A549 (cell line): ENCODE measurements at regions not wholly inside any gene's neighbourhood (a gene's known extent, or its start where the extent isn't known, plus 50 kb on each side); places are given as distances from the start of the nearest gene placed in this dataset.

Source experiments
- ATAC-seq, 2 experiments: fragments of 200-7000 bp in 1 of 2; fragments of >200 bp in 1 of 2; cut with Nextera tagmentation in 1 of 2; cut with Tn5 transposase in 1 of 2; 3 replicates each; pipeline versions ENCODE4 v1.8.0 to v1.9.1; 2018 to 2020; ENCODE audit warnings: mild to moderate bottlenecking in 1 of 2, moderate library complexity in 1 of 2
- CTCF ChIA-PET: fragments of 300-600 bp; sonication (Branson Sonifier 250); formaldehyde crosslinking; extraction: SDS; loops from one replicate; lab custom pipeline; 2021; ENCODE audit warnings: antibody characterized with exemption, inconsistent platforms; lab: Yijun Ruan, JAX
- POLR2A ChIA-PET: fragments of 350-600 bp; formaldehyde crosslinking; extraction: SDS; loops from one replicate; lab custom pipeline; 2021; ENCODE audit warnings: antibody characterized with exemption, inconsistent platforms; lab: Yijun Ruan, JAX
- DNase-seq, 2 experiments: peaks; one replicate each; pipeline versions ENCODE4 v3.0.0 to v3.0.0-alpha.2; 2011 to 2016; ENCODE audit warnings: low read depth in 1 of 2, low spot score in 1 of 2
- FAIRE-seq: peaks from 2 replicates; lab custom pipeline; 2011; peaks lifted over from hg19 to GRCh38; lab: Jason Lieb, UNC
- H3K27ac ChIP-seq, 2 experiments: fragments of >200 bp; sonication (Bioruptor Twin); formaldehyde crosslinking; 3 replicates each; pipeline ENCODE4 v1.5.1; 2016 to 2017
- H3K4me1 ChIP-seq: fragments of >200 bp; sonication (Bioruptor Twin); formaldehyde crosslinking; 3 replicates; pipeline ENCODE4 v1.6.1; 2016
- H3K4me2 ChIP-seq: fragments of >200 bp; sonication (Bioruptor Twin); formaldehyde crosslinking; 3 replicates; pipeline ENCODE4 v1.6.1; 2016
- H3K4me3 ChIP-seq: fragments of >200 bp; sonication (Bioruptor Twin); formaldehyde crosslinking; 3 replicates; pipeline ENCODE4 v1.5.1; 2016
- H3K9me3 ChIP-seq: fragments of >200 bp; sonication (Bioruptor Twin); formaldehyde crosslinking; 3 replicates; pipeline ENCODE4 v1.6.1; 2016
- BHLHE40 ChIP-seq: IDR thresholded peaks from 2 replicates; pipeline ENCODE4 v1.6.1; 2012; ENCODE audit warnings: low read depth, low read length, inconsistent platforms
- CBX8 ChIP-seq: fragments of 200-600 bp; sonication (generic); IDR thresholded peaks from 2 replicates; pipeline ENCODE4 v1.6.1; 2016
- CHD2 ChIP-seq: fragments of 150-350 bp; IDR thresholded peaks from 2 replicates; pipeline ENCODE4 v1.6.1; 2014; ENCODE audit warnings: low read length; ENCODE audit not compliant: partially characterized antibody
- E2F6 ChIP-seq: IDR thresholded peaks from 2 replicates; pipeline ENCODE4 v1.6.1; 2012; ENCODE audit warnings: low read depth, borderline replicate concordance
- EHF ChIP-seq: fragments of 250-450 bp; sonication (Bioruptor Pico); IDR thresholded peaks from 2 replicates; pipeline ENCODE4 v1.5.0; 2020; ENCODE audit warnings: mild to moderate bottlenecking
- EP300 ChIP-seq, 2 experiments: fragments of >200 bp; sonication (Bioruptor Twin); formaldehyde crosslinking; IDR thresholded peaks; 2 replicates in 1 of 2; 3 replicates in 1 of 2; pipeline ENCODE4 v1.6.1; 2016 to 2017
- ESRRA ChIP-seq: fragments of 150-350 bp; IDR thresholded peaks from 2 replicates; pipeline ENCODE4 v1.6.1; 2014; ENCODE audit warnings: mild to moderate bottlenecking, low read length, borderline replicate concordance
- FOSL2 ChIP-seq, 2 experiments: fragments of 450-650 bp in 1 of 2; fragments of >200 bp in 1 of 2; sonication (Bioruptor Twin) in 1 of 2; formaldehyde crosslinking; IDR thresholded peaks; 2 replicates each; pipeline versions ENCODE4 v1.5.0 to v1.6.1; 2016 to 2020; ENCODE audit warnings: mild to moderate bottlenecking in 1 of 2, moderate library complexity in 1 of 2
- FOXS1 ChIP-seq: fragments of 250-450 bp; sonication (Bioruptor Pico); IDR thresholded peaks from 2 replicates; pipeline ENCODE4 v1.5.0; 2020; ENCODE audit warnings: mild to moderate bottlenecking, moderate library complexity
- HEYL ChIP-seq: fragments of 250-450 bp; sonication (Bioruptor Pico); IDR thresholded peaks from 2 replicates; pipeline ENCODE4 v1.8.0; 2021; ENCODE audit warnings: mild to moderate bottlenecking, moderate library complexity
- KDM1A ChIP-seq: fragments of 200-600 bp; sonication (generic); IDR thresholded peaks from 2 replicates; pipeline ENCODE4 v1.6.1; 2016; ENCODE audit warnings: low read depth, mild to moderate bottlenecking
- MAFK ChIP-seq: fragments of 450-650 bp; IDR thresholded peaks from 2 replicates; pipeline ENCODE4 v1.6.1; 2014; ENCODE audit not compliant: partially characterized antibody
- NFE2L2 ChIP-seq: fragments of 150-350 bp; conservative IDR thresholded peaks from 2 replicates; pipeline ENCODE4 v1.6.1; 2014; ENCODE audit warnings: low read length
- NR3C1 ChIP-seq: fragments of >200 bp; sonication (Bioruptor Twin); formaldehyde crosslinking; IDR thresholded peaks from 3 replicates; pipeline ENCODE4 v1.6.1; 2017
- PBX3 ChIP-seq: IDR thresholded peaks from 2 replicates; pipeline ENCODE4 v1.6.1; 2012
- PHF8 ChIP-seq: fragments of 200-600 bp; sonication (generic); IDR thresholded peaks from 2 replicates; pipeline ENCODE4 v1.6.1; 2016; ENCODE audit warnings: low read depth, mild to moderate bottlenecking, antibody characterized with exemption, moderate library complexity, borderline replicate concordance
- REST ChIP-seq: fragments of 200-600 bp; sonication (generic); IDR thresholded peaks from 2 replicates; pipeline ENCODE4 v1.6.1; 2016; ENCODE audit warnings: antibody characterized with exemption, mild to moderate bottlenecking, moderate library complexity
- SREBF2 ChIP-seq: fragments of 450-650 bp; IDR thresholded peaks from 2 replicates; pipeline ENCODE4 v1.6.1; 2014; ENCODE audit warnings: mild to moderate bottlenecking, moderate library complexity
- TP53 ChIP-seq: fragments of 250-450 bp; sonication (Bioruptor Pico); IDR thresholded peaks from 2 replicates; pipeline ENCODE4 v1.5.0; 2021; ENCODE audit warnings: mild to moderate bottlenecking, moderate library complexity
- WGBS: methylation state at CpG from one replicate; pipeline ENCODE4 v1.1.6; 2017; ENCODE audit errors: missing lambda C conversion rate; 5-methylcytosine and 5-hydroxymethylcytosine counted together

GRCh38 chr2:64708829-64709228 lies 55.1 kb upstream of the SERTAD2 start (continued):
- TF ChIP-seq REST (no peak), HEYL (CRISPR knock-in tag) (no peak), ESRRA (no peak), EHF (CRISPR knock-in tag) (no peak)
- TF ChIP-seq, all 56 proteins: peak for 0

- no peaks in the 10 kb centered on the region for H3K4me1 ChIP-seq
- ChIA-PET CTCF (interaction anchor here (0.6 to 1.6 kb wide), 2 partner anchors 64 to 65 kb away, joined by 3 to 5 read pairs; no protein-coding TSS in a partner anchor), POLR2A (no interaction called here)
- 88% methylated on average over 7 of the region's 7 CpGs for WGBS
- ATAC-seq: no peak
- FAIRE-seq: no peak
- no peak overlapping the region for H3K4me3 ChIP-seq
- no peaks in the 10 kb centered on the region for H3K9me3 ChIP-seq
- no peak overlapping the region for H3K27ac ChIP-seq
- no peak for DNase-seq
- no peak overlapping the region for H3K4me2 ChIP-seq
- TF ChIP-seq BHLHE40 (no peak), TP53 (CRISPR knock-in tag) (no peak), SREBF2 (no peak)
Observed at GRCh38 chr2:64711252-64711800, 57.6 kb upstream of the SERTAD2 start.

- no peak overlapping the region for H3K4me2 ChIP-seq
- FAIRE-seq: no peak
Observed at GRCh38 chr2:64713686-64714085, 60.0 kb upstream of the SERTAD2 start.

GRCh38 chr2:64716569-64716968 lies 62.9 kb upstream of the SERTAD2 start:
- no peak for TF ChIP-seq ESRRA
- no peak for TF ChIP-seq CHD2
- no peak for TF ChIP-seq MAFK
- no peak for TF ChIP-seq NFE2L2
- no peak for TF ChIP-seq EP300 (IDR thresholded peaks at IDR 0.05)
- no peak for TF ChIP-seq PHF8
- TF ChIP-seq CBX8: no peak
- no peak for FAIRE-seq

More at GRCh38 chr2:64713686-64714085, 60.0 kb upstream of the SERTAD2 start:
- Histone ChIP-seq H3K9me3 (no peaks in the 10 kb centered on the region), H3K27ac (no peak overlapping the region), H3K4me1 (no peaks in the 10 kb centered on the region), H3K4me3 (no peak overlapping the region)
- ChIA-PET CTCF (interaction anchor here (0.8 to 2.3 kb wide), 5 partner anchors 9 to 159 kb away, joined by 3 to 5 read pairs (median 4); no protein-coding TSS in a partner anchor), POLR2A (no interaction called here)
- no peak for TF ChIP-seq NR3C1
- no peak for TF ChIP-seq CBX8
- TF ChIP-seq KDM1A: no peak
- no peak for TF ChIP-seq E2F6
- TF ChIP-seq FOXS1 (CRISPR knock-in tag): no peak
- TF ChIP-seq FOSL2 (IDR thresholded peaks at IDR 0.05): no peak
- no peak for TF ChIP-seq FOSL2 (CRISPR knock-in tag; IDR thresholded peaks at IDR 0.05)
- no peak for TF ChIP-seq PBX3
- WGBS: 93% methylated on average over 2 of the region's 2 CpGs
- ATAC-seq (no peak), DNase-seq (no peak)

More at GRCh38 chr2:64716569-64716968, 62.9 kb upstream of the SERTAD2 start:
- 91% methylated on average over 7 of the region's 7 CpGs for WGBS
- H3K4me3 ChIP-seq: no peak overlapping the region
- no peaks in the 10 kb centered on the region for H3K9me3 ChIP-seq
- H3K4me2 ChIP-seq: no peak overlapping the region
- CTCF ChIA-PET: interaction anchor here (0.7 to 1.3 kb wide), 3 partner anchors 10 to 47 kb away, joined by 3 read pairs; no protein-coding TSS in a partner anchor
- DNase-seq (no peak), ATAC-seq (no peak)
- POLR2A ChIA-PET: no interaction called here
- H3K27ac ChIP-seq: no peak overlapping the region
- H3K4me1 ChIP-seq: no peaks in the 10 kb centered on the region
